Thyroid gland (tissue), 4 donors: ENCODE measurements at regions not wholly inside any gene's neighbourhood (a gene's known extent, or its start where the extent isn't known, plus 50 kb on each side); places are given as distances from the start of the nearest gene placed in this dataset.

ENCODE experiments used
- POLR2A ChIP-seq, 2 donors: fragments of 450-650 bp; IDR thresholded peaks; one replicate each; pipeline ENCODE4 v1.6.1; 2017; ENCODE audit warnings: antibody characterized with exemption in 2 of 2, mild to moderate bottlenecking in 2 of 2, moderate library complexity in 1 of 2
- TF ChIP-seq, protein P1 (sequence below), 6 experiments: fragments of 200-600 bp in 3 of 6; fragments of 450-650 bp in 3 of 6; sonication (generic) in 3 of 6; IDR thresholded peaks; one replicate each; pipeline ENCODE4 v1.5.1; 2016 to 2019; ENCODE audit warnings: antibody characterized with exemption in 6 of 6, mild to moderate bottlenecking in 2 of 6, inconsistent platforms in 1 of 6, moderate library complexity in 1 of 6

DNA sequence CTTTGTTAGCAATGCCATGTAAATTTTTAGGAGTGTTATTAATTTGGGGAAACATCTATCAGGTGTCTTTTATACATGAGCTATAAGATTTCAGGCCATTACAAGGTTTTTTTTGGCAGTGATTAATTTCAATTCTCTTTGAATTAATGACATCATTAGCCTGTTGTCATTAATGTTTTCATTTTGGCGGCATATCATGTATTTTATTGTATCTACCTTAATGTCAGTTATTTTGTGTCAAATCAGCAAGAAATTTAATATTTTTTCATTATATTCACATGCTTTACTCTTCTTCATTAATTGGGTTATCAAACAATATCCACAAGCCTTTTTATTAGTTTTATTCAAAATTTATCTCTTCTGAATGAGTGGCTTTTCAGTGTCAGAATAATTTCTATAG, 153.0 kb upstream of the CAND1 start:
- TF ChIP-seq POLR2A (IDR thresholded peaks at IDR 0.05), result no peak
- TF ChIP-seq, protein P1, sequence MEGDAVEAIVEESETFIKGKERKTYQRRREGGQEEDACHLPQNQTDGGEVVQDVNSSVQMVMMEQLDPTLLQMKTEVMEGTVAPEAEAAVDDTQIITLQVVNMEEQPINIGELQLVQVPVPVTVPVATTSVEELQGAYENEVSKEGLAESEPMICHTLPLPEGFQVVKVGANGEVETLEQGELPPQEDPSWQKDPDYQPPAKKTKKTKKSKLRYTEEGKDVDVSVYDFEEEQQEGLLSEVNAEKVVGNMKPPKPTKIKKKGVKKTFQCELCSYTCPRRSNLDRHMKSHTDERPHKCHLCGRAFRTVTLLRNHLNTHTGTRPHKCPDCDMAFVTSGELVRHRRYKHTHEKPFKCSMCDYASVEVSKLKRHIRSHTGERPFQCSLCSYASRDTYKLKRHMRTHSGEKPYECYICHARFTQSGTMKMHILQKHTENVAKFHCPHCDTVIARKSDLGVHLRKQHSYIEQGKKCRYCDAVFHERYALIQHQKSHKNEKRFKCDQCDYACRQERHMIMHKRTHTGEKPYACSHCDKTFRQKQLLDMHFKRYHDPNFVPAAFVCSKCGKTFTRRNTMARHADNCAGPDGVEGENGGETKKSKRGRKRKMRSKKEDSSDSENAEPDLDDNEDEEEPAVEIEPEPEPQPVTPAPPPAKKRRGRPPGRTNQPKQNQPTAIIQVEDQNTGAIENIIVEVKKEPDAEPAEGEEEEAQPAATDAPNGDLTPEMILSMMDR (IDR thresholded peaks at IDR 0.05), result no peak
